HG02885 (cell line): ENCODE measurements at regions not wholly inside any gene's neighbourhood (a gene's known extent, or its start where the extent isn't known, plus 50 kb on each side); places are given as distances from the start of the nearest gene placed in this dataset.
"Not testable (repeated sequence)": the region's sequence is repeated elsewhere in the genome, so short reads cannot be mapped to it uniquely, and the experiment has no call there.

Experiments used
- ATAC-seq: cut with Tn5 transposase; IDR thresholded peaks from one replicate; pipeline ENCODE4 v1.9.1; 2021; ENCODE audit warnings: mild to moderate bottlenecking; ENCODE audit not compliant: unreplicated experiment, poor library complexity

DNA sequence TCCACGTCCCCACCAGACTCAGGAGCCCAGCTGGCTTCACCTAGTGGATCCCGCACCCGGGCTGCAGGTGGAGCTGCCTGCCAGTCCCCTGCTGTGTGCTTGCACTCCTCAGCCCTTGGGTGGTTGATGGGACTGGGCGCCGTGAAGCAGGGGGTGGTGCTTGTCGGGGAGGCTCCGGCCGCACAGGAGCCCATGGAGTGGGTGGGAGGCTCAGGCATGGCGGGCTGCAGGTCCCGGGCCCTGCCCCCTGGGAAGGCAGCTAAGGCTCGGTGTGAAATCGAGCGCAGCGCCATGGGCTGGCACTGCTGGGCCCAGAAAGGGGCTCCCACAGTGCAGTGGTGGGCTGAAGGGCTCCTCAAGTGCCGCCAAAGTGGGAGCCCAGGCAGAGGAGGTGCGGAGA is 1294.9 kb upstream of the MAP3K7 start:
- ATAC-seq = not testable (repeated sequence)

DNA sequence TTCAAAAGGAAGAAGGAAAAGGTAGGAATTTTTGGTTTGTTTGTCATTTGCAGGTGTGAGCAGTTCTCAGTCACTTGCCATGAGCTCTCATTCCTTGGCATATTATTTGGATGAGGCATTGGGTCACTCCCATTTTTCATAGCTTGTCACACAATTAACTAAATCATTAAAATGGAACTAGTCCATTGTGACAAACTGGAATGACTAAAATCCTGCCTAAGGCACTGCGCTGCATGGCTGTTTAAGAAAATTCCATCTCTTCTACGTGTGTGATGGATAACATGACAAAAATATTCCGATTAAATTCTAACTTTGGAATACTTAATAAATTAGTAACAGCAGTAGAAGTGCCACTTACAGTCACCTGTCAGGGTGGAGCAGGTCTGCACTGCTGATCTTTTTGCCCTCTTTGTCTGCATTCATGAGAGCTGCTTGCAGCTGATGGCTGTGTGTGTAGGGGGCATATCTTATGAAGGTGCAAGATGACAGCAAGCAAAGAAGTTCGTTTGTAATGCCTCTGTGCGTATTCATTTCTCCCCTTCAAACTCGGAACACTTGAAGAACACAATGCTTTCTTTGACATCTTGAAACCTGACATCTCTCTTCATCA is 1292.6 kb upstream of the MAP3K7 start:
- ATAC-seq = no peak

DNA sequence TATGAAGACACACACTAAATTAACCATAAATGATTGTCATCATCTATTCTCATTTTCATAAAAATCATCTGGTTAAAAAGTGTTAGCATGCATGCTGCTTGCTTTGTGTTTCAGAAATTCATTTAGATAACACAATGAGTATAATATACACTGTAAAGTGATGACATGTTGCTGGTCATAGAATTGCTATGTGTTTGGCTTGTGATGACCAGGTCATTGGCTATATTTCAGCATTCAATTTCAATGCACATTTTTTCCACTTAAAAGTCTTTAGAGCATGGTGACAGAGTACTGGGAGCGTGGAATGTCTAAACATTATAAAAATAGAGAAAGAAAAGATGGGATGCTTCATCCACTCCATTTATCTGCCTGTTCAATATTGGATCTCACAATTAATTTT is 1291.1 kb upstream of the MAP3K7 start:
- no peak for ATAC-seq

DNA sequence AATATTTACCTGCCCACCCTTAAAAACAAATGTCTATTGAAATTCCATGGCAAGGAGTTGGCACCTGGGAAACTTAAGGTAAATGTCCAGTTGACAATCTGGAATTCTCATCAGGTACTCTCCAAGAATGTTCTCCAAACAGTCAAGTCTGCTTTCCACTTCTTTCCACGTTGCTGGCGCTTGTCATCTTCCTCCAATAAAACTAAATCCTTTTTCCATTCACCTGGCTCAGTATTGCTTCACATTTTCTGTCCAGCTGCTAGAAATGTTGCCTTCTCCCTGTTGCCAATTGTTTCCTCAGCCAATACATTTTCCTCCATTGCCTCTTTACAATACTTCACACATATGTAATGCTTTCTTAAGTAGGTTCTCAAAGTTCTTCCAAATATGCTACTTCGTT is 1288.1 kb upstream of the MAP3K7 start:
- no peak for ATAC-seq

DNA sequence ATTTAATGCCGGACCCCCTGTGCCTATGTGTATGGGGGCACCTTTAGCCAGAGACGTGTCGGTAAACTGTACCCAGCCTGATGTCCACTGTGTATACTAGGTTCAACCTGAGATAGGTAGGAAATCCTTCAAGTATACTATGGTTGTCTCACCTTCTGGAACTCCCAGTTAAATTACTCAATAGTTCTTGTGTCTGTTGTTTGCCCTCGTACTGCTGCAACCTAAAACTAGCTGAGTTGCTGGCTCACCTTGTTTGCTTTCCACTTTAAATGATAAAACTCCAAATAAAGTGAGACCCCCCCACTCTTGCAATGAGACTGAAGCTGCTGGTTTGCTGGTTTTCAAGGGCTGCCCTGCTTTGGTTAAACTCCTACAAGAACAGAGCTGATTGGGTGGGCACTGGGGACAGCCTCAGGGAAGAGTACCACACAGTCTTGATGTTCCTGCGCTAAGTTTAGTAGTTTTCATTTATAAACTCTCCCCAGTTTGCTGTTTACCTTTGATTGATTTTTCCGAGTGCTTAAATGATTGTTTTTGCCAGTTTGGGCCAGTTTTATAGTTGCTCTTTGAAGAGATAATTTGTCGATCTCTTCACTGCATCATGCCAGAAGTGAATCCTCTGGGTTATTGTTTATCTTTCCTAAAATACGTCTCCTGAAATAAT is 1281.8 kb upstream of the MAP3K7 start:
- no peak for ATAC-seq

DNA sequence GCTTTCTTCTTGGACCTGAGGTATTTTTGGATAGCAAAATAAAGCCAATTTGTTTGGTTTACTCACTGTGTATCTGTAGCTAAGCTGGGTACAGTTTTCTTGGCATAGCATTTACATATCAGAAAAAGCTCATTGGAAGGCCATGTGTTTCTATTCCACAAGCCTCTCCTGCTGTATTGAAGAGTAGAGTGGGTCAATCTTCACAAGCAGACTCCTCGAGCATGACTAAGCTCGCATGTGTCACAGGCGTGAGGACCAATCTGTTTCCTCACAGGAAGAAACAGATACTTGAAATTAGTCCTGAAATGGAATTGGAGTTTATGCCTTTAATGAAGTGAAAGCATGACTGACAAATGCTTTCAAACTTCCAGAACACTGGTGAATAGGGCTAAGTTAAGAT is 1279.0 kb upstream of the MAP3K7 start:
- ATAC-seq = no peak

DNA sequence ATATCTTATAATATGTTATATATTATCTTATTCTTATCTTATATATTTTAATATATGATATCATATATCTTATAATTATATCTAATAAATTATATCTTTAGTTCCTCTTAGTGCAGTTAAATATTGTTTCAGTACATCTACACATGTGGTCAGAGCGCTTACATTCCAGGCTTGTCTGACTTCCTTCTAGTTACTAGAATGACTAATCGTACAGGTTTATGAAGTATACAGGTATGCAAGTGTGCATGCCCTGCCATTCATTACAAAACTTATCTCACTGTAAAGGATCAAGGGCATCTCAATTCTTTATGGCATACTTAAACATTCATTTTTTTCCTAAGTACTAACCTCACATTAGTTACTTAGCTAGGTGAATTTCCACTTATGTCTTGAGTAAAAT is 1278.0 kb upstream of the MAP3K7 start:
- no peak for ATAC-seq

DNA sequence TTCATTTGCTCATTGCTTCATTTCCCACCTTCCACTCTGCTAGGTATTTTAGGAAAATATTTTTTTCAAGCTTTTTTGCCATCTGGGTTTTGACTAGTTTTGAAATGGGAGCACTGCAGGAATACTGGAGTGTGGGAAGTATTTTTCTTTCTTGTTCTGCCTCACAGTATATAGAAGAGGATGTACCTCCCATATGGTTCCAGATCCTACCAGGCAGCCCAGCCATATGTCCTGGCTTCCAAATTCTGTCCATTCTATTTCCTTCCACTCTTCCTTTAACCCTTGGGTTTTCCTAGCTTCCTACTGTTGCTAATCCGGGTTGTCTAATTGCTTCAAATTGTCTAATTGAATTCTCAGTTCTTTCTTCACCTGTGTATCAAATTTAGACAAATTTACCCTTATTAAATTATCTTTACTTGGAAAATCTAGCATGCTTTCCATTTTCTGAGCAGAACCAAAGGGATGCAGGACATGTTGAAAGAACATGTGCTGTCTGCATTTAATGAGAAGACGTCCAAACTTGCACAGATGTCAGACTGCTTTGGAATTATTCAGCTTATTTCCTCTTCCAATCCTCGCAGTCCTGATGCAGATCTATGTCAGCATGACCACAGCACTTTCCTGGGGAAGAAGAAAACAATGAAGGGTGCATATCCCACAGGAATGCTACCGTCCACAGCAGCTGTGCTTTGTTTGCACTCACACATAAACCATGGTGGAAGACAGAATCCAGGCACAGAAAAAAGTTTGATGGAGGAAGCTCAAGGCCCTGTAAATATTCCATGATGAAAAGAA is 1273.9 kb upstream of the MAP3K7 start:
- ATAC-seq = no peak

DNA sequence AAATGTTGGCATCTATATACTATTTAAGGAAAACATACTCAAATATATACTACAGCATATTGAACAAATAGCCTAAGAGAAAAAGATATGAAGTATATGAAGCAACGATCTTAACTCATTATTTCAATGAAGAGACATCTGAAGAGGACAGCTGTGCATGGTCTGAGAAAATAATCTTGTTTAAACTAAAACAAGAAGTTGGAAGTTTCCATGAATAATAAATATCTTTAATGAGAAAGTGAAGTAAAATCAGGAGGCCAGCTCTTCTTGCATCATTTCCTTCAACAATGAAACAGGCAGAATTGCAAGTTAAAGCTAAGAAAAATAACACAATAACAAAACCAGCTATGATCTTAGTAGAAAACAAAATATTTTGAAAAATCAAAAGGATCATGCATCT is 1265.4 kb upstream of the MAP3K7 start:
- no peak for ATAC-seq

DNA sequence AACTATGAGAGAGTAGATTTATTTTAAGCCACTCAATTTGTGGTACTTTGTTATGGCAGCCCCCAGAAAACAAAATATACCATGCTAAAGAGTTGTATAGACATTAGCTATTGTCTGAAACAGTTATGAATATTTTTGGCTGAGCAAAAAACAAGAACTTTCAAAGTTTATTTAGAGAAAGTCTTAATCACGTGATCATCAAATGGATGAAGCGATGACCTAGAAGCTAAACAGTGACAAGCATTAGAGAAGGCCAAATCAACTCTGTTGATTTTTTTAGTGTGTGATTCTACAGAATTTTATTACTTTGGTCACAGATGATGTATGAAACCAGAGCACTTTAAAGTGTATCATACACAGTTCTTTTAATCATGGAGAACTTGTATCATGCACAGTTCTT is 1247.9 kb upstream of the MAP3K7 start:
- ATAC-seq = no peak

DNA sequence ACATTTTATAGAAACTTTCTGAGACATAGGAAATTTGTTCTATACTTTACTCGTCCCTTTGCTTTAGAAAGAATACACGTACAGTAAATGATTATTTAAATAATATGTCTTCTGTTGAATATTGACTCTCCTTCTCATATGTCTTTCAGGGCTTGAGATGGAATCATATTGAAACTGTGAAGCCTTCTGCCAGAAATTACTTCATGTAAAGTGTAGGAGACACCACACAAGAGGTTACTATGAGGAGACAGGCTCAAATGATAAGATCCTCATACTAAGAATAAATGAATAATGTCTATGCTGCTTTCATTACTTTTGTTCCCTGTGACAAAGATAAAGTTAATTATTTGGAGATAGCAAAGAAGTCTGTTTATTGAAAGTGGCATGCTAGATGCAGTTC is 1240.3 kb upstream of the MAP3K7 start:
- no peak for ATAC-seq

DNA sequence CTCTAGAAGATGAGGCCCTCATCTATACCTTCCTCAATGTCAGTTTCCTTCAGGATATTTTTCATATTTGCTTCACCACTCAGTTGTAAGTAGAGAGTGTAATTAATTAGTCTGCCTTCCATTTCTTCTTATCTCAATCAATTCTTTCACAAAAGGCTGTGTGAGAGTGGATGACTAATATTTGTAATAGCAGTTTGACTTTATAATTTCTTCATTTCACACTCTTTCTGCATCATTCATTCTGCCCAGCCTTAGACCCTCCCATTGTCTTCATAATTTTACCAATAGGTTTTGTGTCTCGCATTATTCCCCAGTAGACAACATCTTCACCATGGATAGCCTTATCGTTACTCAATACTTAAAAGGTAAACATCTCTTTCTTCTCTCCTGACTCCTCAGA is 1239.3 kb upstream of the MAP3K7 start:
- ATAC-seq = no peak

DNA sequence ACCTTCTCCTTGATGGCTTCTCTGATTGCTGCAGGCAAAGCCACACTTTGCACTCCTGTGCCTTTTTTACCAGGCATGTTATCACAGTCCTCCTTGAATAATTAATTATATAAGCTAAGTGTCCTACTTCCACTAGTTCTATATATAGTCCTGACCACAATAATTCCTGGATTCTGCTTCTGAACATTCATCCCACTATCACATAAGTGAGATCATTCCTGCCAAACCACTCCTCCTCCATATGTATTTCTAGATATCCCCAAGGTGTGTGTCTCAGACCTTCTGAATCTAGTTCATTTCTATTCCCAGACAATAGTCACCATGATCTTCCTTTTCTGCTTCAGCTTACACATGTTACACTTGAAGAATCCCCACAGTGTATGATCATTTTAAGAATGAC is 1237.5 kb upstream of the MAP3K7 start:
- ATAC-seq = no peak

DNA sequence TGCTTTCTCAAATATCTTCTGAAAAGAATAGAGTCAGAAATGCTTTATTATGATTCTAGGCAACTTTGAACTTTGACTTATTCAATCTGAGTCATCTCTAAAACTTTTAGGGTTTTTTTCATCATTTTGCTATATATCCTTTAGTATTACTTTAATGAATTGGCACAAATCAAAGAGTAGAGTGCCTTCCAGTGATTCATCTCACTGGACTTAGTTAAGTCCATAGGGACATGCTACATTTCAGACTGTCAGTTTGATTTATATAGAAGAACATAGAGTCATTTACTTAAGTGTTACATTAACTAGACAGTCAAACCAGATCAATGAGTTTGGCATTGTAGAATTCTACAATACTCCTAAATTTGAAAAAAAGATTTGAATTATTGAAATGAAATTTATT is 1235.7 kb upstream of the MAP3K7 start:
- no peak for ATAC-seq

DNA sequence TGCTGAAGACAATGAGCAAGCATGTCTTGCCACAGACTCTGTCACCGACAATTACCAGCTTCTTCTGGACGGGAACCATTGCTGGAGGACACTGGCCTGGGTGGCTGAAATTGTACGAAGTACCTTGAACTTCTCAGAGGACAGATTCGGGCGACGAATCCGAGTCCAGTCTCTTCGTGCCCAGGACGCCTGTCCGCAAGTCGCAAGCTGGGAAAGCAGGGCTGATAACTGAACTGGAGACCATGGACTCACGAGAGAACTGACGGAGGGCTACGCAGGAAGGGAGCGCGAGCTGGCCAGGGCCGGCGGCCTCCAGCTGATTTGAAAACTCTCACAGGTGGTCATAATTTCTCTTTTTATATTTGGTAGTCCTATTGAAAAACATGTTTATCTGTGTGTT is 1229.5 kb upstream of the MAP3K7 start:
- no peak for ATAC-seq

DNA sequence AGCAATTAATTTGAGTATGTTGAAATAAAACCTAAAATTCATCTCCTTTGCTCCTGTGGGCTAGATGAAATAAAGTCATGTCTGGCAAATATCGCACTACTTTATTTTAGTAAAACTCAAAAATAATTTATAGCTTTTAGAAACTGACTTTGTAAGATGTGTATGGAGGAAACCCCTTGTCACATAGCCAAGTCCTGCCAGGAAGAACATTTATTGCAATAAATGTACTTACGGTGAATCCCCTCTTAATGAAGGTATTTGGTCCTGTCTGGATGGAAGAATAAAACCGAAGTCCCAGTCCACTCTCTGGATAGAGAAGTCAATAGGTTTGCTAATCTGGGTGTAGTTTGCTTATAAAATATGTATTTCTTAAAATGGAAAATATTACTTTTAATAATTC is 1226.8 kb upstream of the MAP3K7 start:
- no peak for ATAC-seq

DNA sequence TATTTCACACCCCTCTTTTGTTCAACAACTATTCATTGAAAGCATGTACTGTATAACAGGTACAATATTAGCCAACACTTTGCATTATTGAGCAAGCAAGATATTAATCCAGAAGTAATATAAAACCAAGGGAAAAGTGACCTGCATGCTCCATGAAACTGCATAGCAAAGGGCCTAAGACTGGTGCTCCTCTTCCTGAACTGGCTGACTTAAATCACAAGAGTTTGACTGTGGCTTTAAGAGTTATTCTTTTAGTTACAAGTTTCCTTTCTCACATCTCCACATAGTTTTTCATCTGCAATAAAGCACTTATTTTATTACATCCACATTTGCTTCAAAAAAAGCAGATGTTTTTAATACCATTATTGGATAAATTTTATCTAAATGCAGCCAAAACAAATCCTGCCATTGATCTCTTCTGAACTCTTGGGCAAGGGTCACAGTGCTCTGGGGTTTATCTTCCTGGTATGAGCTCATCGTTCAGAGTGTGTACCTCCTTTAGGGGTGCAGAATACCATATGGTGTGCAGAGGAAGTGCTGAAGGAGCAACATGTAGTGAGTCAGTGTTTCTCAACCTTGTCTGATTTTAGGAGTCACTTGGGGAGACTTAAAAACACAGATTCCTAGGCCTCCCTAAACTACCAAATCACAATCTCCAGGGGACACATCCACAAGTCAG is 1225.9 kb upstream of the MAP3K7 start:
- ATAC-seq = no peak

DNA sequence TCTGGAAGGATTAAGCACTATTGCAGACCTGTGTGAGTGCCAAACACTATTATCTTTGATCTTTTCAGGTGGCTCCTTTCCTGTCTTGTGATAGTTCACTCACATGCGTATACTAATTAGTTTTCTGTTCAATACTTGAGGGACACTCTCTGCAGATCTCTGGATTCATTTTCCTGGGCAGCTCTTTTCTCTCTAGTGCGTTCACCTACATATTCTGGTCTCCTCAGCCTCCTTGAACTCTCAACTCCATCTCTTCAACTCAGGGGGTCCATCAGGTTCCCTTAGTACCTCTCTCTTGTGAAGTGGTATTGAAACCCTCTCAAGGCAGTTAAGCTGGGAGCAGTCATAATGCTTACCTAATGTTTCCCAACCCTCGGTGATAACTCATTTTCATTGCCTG is 1218.1 kb upstream of the MAP3K7 start:
- no peak for ATAC-seq

DNA sequence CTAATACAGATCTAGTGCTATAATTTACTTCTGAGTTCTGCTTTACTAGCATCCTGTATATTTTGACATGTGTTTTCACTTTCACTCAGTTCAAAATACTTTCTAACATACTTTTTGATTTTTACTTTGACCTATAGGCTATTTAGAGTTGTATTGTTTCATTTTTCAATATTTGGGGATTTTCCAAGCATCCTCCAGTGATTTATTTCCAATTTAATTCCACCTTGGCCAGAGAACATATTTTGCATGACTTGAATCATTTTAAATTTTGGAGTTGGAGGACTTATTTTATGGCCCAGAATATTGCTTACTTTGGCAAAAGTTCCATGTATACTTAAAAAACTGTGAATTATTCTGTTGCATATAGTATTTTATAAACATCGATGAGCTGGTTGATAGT is 1215.6 kb upstream of the MAP3K7 start:
- ATAC-seq = no peak

DNA sequence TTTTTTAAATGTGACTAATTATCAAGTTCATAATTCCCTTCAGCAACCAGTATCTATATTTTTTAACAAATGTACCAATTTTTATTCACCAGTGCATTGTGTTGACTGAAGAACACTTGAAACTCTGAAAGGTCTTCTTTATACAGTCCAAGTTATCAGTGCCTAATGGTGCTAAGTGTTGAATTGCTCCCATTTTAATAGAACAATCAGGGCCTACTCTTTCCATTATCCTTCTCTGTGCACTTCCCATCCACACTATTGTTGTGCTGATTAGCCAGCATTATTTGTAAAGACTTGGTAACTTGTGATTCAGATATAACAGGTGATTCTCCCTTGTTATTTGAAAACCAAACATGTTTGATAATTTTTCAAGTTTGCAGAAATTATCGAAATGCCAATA is 1209.7 kb upstream of the MAP3K7 start:
- ATAC-seq = no peak

DNA sequence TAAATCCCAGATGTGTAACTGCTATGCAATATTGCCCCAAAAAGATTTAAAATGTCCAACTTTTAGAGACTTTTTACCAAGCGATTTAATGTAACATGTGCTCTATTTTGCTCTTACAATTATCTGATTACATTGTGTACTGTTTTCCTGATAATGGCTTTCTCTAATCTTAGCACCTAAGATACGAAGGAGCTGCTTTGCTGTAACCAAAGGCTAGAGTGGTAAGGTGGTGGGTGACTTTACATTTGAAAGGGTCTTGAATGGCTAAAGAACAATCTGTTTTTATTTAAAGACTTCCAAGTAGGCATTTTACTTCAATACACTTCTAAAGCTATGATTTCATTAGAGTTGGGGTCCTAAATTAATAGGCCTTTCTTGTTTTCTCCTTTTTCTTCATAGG is 1201.6 kb upstream of the MAP3K7 start:
- no peak for ATAC-seq
